H1 (cell line): ENCODE measurements at regions not wholly inside any gene's neighbourhood (a gene's known extent, or its start where the extent isn't known, plus 50 kb on each side); places are given as distances from the start of the nearest gene placed in this dataset.

Source experiments
- CTCF ChIA-PET: fragments of 300-600 bp; sonication (Branson Sonifier 250); formaldehyde crosslinking; loops from one replicate; lab custom pipeline; 2021; ENCODE audit not compliant: partially characterized antibody; lab: Charles Lee
- POLR2A ChIA-PET: fragments of 300-600 bp; sonication (Branson Sonifier 250); formaldehyde crosslinking; loops from one replicate; lab custom pipeline; 2021; ENCODE audit warnings: inconsistent platforms; ENCODE audit not compliant: partially characterized antibody; lab: Charles Lee
- DNase-seq, 2 experiments: peaks; one replicate each; pipeline versions ENCODE4 v3.0.0 to v3.0.0-alpha.2; 2010 to 2022; ENCODE audit warnings: low spot score in 2 of 2, low read depth in 1 of 2, mixed read lengths in 1 of 2
- FAIRE-seq: peaks from 2 replicates; lab custom pipeline; 2011; peaks lifted over from hg19 to GRCh38; lab: Jason Lieb, UNC
- H2AFZ ChIP-seq: 2 replicates; pipeline ENCODE4 v1.8.1; 2012; ENCODE audit warnings: low read length, inconsistent platforms
- H2AK5ac ChIP-seq: 2 replicates; pipeline ENCODE4 v1.6.1; 2013; ENCODE audit warnings: low read depth, low read length
- H2BK120ac ChIP-seq: replicated peaks from 2 replicates; pipeline ENCODE3; 2013; ENCODE audit warnings: low read depth, low read length, inconsistent platforms
- H2BK12ac ChIP-seq: 2 replicates; pipeline ENCODE4 v1.6.1; 2013; ENCODE audit warnings: low read depth, low read length
- H2BK15ac ChIP-seq: 2 replicates; pipeline ENCODE4 v1.6.1; 2013; ENCODE audit warnings: low read length
- H2BK20ac ChIP-seq: 2 replicates; pipeline ENCODE4 v1.6.1; 2013; ENCODE audit warnings: low read length
- H2BK5ac ChIP-seq: 2 replicates; pipeline ENCODE4 v1.6.1; 2013; ENCODE audit warnings: low read depth, low read length
- H3K14ac ChIP-seq: 2 replicates; pipeline ENCODE4 v1.6.1; 2013; ENCODE audit warnings: inconsistent platforms; ENCODE audit not compliant: insufficient read length
- H3K18ac ChIP-seq: 2 replicates; pipeline ENCODE4 v1.6.1; 2013; ENCODE audit warnings: low read length; ENCODE audit errors: extremely low read depth
- H3K23ac ChIP-seq: 2 replicates; pipeline ENCODE4 v1.6.1; 2013; ENCODE audit warnings: inconsistent platforms; ENCODE audit not compliant: insufficient read length
- H3K23me2 ChIP-seq: 2 replicates; pipeline ENCODE4 v1.6.1; 2013; ENCODE audit warnings: low read depth, low read length
- H3K27ac ChIP-seq: 2 replicates; pipeline ENCODE4 v1.6.1; 2011; ENCODE audit warnings: low read depth, low read length, inconsistent platforms
- H3K27me3 ChIP-seq, 4 experiments: replicated peaks in 1 of 4; 1 replicate in 1 of 4; 2 replicates in 3 of 4; pipeline versions ENCODE4 v1.6.1 to v1.8.1; 2011 to 2013; ENCODE audit warnings: low read length in 3 of 4, mild to moderate bottlenecking in 3 of 4, inconsistent platforms in 2 of 4, mixed read lengths in 2 of 4, moderate library complexity in 1 of 4; ENCODE audit not compliant: control insufficient read depth in 3 of 4, insufficient read depth in 3 of 4; ENCODE audit errors: extremely low read depth in 1 of 4
- H3K36me3 ChIP-seq, 4 experiments: 2 replicates each; pipeline versions ENCODE4 v1.6.1 to v1.8.1; 2011 to 2013; ENCODE audit warnings: mild to moderate bottlenecking in 4 of 4, low read length in 3 of 4, moderate library complexity in 2 of 4, control low read depth in 1 of 4, inconsistent platforms in 1 of 4; ENCODE audit not compliant: insufficient read depth in 4 of 4, control insufficient read depth in 2 of 4
- H3K4ac ChIP-seq: replicated peaks from 2 replicates; pipeline ENCODE3; 2013; ENCODE audit warnings: low read length, low read depth, mixed read lengths, inconsistent platforms; ENCODE audit not compliant: insufficient read length
- H3K4me1 ChIP-seq, 4 experiments: replicated peaks in 1 of 4; 1 replicate in 1 of 4; 2 replicates in 3 of 4; pipeline versions ENCODE4 v1.6.1 to v1.8.1; 2011 to 2013; ENCODE audit warnings: low read length in 3 of 4, inconsistent platforms in 2 of 4, mixed read lengths in 1 of 4; ENCODE audit not compliant: insufficient read depth in 4 of 4, control insufficient read depth in 3 of 4
- H3K4me2 ChIP-seq, 2 experiments: 2 replicates each; pipeline versions ENCODE4 v1.6.1 to v1.8.1; 2011 to 2013; ENCODE audit warnings: low read depth in 2 of 2, low read length in 2 of 2, control low read depth in 1 of 2, inconsistent platforms in 1 of 2, mild to moderate bottlenecking in 1 of 2; ENCODE audit not compliant: insufficient read depth in 1 of 2
- H3K4me3 ChIP-seq, 4 experiments: fragments of 200-600, 300-600 bp in 1 of 4; sonication (generic), shearing (Covaris generic), sonication (Bioruptor Twin) in 1 of 4; 2 replicates each; pipeline versions ENCODE4 v1.5.1 to v1.8.1; 2011 to 2016; ENCODE audit warnings: low read length in 4 of 4, low read depth in 3 of 4, control low read depth in 2 of 4, inconsistent platforms in 2 of 4, mild to moderate bottlenecking in 2 of 4, mixed read lengths in 1 of 4, moderate library complexity in 1 of 4; ENCODE audit not compliant: insufficient read depth in 2 of 4; ENCODE audit errors: extremely low read depth in 1 of 4
- H3K56ac ChIP-seq: replicated peaks from 2 replicates; pipeline ENCODE3; 2013; ENCODE audit warnings: low read depth, mild to moderate bottlenecking, mixed read lengths, low read length, inconsistent platforms; ENCODE audit not compliant: insufficient read length
- H3K79me1 ChIP-seq: 2 replicates; pipeline ENCODE4 v1.6.1; 2013; ENCODE audit warnings: low read depth, low read length, control low read depth
- H3K79me2 ChIP-seq, 2 experiments: 2 replicates each; pipeline versions ENCODE4 v1.6.1 to v1.8.1; 2012 to 2013; ENCODE audit warnings: low read length in 2 of 2, mild to moderate bottlenecking in 2 of 2, inconsistent platforms in 1 of 2; ENCODE audit not compliant: insufficient read depth in 2 of 2, control insufficient read depth in 1 of 2
- H3K9ac ChIP-seq, 4 experiments: replicated peaks in 1 of 4; 1 replicate in 1 of 4; 2 replicates in 3 of 4; pipeline versions ENCODE4 v1.6.1 to v1.8.1; 2011 to 2013; ENCODE audit warnings: low read depth in 3 of 4, low read length in 3 of 4, control low read depth in 2 of 4, mild to moderate bottlenecking in 2 of 4, moderate library complexity in 2 of 4, inconsistent platforms in 1 of 4; ENCODE audit errors: extremely low read depth in 1 of 4
- H3K9me3 ChIP-seq, 2 experiments: 2 replicates each; pipeline versions ENCODE4 v1.6.1 to v1.8.1; 2012 to 2013; ENCODE audit warnings: mild to moderate bottlenecking in 2 of 2, moderate library complexity in 2 of 2, control low read depth in 1 of 2, inconsistent platforms in 1 of 2, low read depth in 1 of 2, low read length in 1 of 2, mixed read lengths in 1 of 2; ENCODE audit not compliant: insufficient read depth in 2 of 2
- H4K20me1 ChIP-seq, 2 experiments: replicated peaks in 1 of 2; 2 replicates each; pipeline versions ENCODE3 to v1.8.1; 2011 to 2013; ENCODE audit warnings: inconsistent platforms in 2 of 2, low read length in 2 of 2, mild to moderate bottlenecking in 1 of 2; ENCODE audit not compliant: insufficient read depth in 2 of 2, control insufficient read depth in 1 of 2
- H4K5ac ChIP-seq: 2 replicates; pipeline ENCODE4 v1.6.1; 2013; ENCODE audit warnings: low read length, low read depth, mixed read lengths, inconsistent platforms; ENCODE audit not compliant: insufficient read length
- H4K8ac ChIP-seq: 2 replicates; pipeline ENCODE4 v1.8.0; 2013; ENCODE audit warnings: mild to moderate bottlenecking, moderate library complexity, low read length, inconsistent platforms; ENCODE audit not compliant: insufficient read depth; ENCODE audit errors: extremely low read depth
- H4K91ac ChIP-seq: replicated peaks from 2 replicates; pipeline ENCODE3; 2013; ENCODE audit warnings: low read length, mixed read lengths, inconsistent platforms; ENCODE audit not compliant: insufficient read length
- SIX5 ChIP-seq: IDR thresholded peaks from 2 replicates; pipeline ENCODE4 v1.6.1; 2011; ENCODE audit warnings: mild to moderate bottlenecking, low read depth, low read length

DNA sequence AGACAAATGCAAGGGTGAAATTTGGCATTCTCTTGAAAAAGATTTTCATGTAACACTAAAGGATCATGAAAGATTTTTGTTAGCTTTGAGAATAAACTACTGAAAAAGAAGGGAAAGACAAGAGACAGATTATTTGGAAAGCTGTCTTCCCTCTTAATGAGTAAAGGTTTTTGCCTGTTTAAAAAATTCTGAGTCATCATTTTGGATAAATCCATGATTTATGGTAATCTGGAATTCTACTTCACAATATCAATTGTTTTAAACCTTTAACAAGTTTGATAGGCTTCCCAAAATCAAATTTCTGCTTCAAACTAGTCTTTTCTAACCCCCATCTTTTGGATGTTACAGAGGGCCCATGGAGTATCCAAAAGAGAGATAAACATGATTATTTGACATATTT lies 641.5 kb upstream of the EPHA6 start:
- Histone ChIP-seq H2BK20ac (no peak overlapping the region), H3K56ac (no peak overlapping the region), H3K4me3 (no peak overlapping the region), H4K8ac (no peak overlapping the region), H3K9ac (no peak overlapping the region), H3K23me2 (no peaks in the 10 kb centered on the region), H2BK5ac (no peak overlapping the region), H3K9me3 (peaks cover 13 to 14% of the 10 kb centered on the region in 2 experiments; a peak in 2 of 4 replicates), H2BK15ac (no peak overlapping the region), H2AFZ (no peak overlapping the region), H3K18ac (no peak overlapping the region), H4K5ac (no peak overlapping the region), H4K91ac (no peak overlapping the region), H3K14ac (no peak overlapping the region), H3K79me1 (no peaks in the 10 kb centered on the region), H3K23ac (no peak overlapping the region), H3K27ac (no peak overlapping the region), H2BK12ac (no peak overlapping the region), H3K4me1 (peaks cover 0 to 8% (median 0%) of the 10 kb centered on the region in 4 experiments; a peak in 1 of 7 replicates), H3K79me2 (no peaks in the 10 kb centered on the region), H4K20me1 (no peaks in the 10 kb centered on the region), H2AK5ac (no peak overlapping the region), H3K36me3 (no peaks in the 10 kb centered on the region), H3K27me3 (no peaks in the 10 kb centered on the region), H2BK120ac (no peak overlapping the region), H3K4ac (no peak overlapping the region), H3K4me2 (no peak overlapping the region)
- DNase-seq (no peak), FAIRE-seq (no peak)
- POLR2A ChIA-PET, result no interaction called here
- TF ChIP-seq SIX5, result no peak
- CTCF ChIA-PET, result no interaction called here
